H9 (cell line): ENCODE measurements at regions not wholly inside any gene's neighbourhood (a gene's known extent, or its start where the extent isn't known, plus 50 kb on each side); places are given as distances from the start of the nearest gene placed in this dataset.

Source experiments
- DNase-seq: peaks from one replicate; pipeline ENCODE4 v3.0.0-alpha.2; 2017
- H2AFZ ChIP-seq: one replicate; pipeline ENCODE4 v1.6.1; 2013; ENCODE audit warnings: mild to moderate bottlenecking, low read length, control low read depth, moderate library complexity
- H2AK5ac ChIP-seq: 2 replicates; pipeline ENCODE4 v1.6.1; 2013; ENCODE audit warnings: low read length, control low read depth, mixed read lengths; ENCODE audit not compliant: insufficient read length
- H2BK120ac ChIP-seq: one replicate; pipeline ENCODE4 v1.6.1; 2013; ENCODE audit warnings: low read depth, mild to moderate bottlenecking, low read length, control low read depth, inconsistent platforms; ENCODE audit not compliant: poor library complexity, severe bottlenecking
- H2BK12ac ChIP-seq: 2 replicates; pipeline ENCODE4 v1.6.1; 2013; ENCODE audit warnings: low read length, control low read depth, mixed read lengths, low read depth; ENCODE audit not compliant: insufficient read length
- H2BK15ac ChIP-seq: 2 replicates; pipeline ENCODE4 v1.6.1; 2013; ENCODE audit warnings: low read depth, low read length, control low read depth
- H2BK20ac ChIP-seq: one replicate; pipeline ENCODE4 v1.6.1; 2013; ENCODE audit warnings: low read depth, mild to moderate bottlenecking, low read length, control low read depth, inconsistent platforms; ENCODE audit not compliant: poor library complexity, severe bottlenecking
- H2BK5ac ChIP-seq: 2 replicates; pipeline ENCODE4 v1.6.1; 2013; ENCODE audit warnings: low read length, control low read depth, mixed read lengths; ENCODE audit not compliant: insufficient read length
- H3K14ac ChIP-seq: 2 replicates; pipeline ENCODE4 v1.6.1; 2013; ENCODE audit warnings: low read length, control low read depth; ENCODE audit not compliant: insufficient read depth
- H3K18ac ChIP-seq: 2 replicates; pipeline ENCODE4 v1.6.1; 2013; ENCODE audit warnings: low read depth, mild to moderate bottlenecking, mixed read lengths, low read length, control low read depth; ENCODE audit not compliant: insufficient read length
- H3K23ac ChIP-seq: 2 replicates; pipeline ENCODE4 v1.6.1; 2013; ENCODE audit warnings: low read length, control low read depth, mixed read lengths, low read depth; ENCODE audit not compliant: insufficient read length
- H3K23me2 ChIP-seq: 2 replicates; pipeline ENCODE4 v1.6.1; 2013; ENCODE audit warnings: low read depth, mild to moderate bottlenecking, mixed read lengths, low read length, control low read depth; ENCODE audit not compliant: insufficient read length, poor library complexity, severe bottlenecking
- H3K27ac ChIP-seq: 2 replicates; pipeline ENCODE4 v1.5.1; 2013; ENCODE audit warnings: low read length, control low read depth, mixed read lengths, low read depth; ENCODE audit not compliant: insufficient read length
- H3K27me3 ChIP-seq: 2 replicates; pipeline ENCODE4 v1.6.1; 2013; ENCODE audit warnings: low read length, control low read depth, inconsistent platforms; ENCODE audit not compliant: insufficient read depth
- H3K4ac ChIP-seq: 2 replicates; pipeline ENCODE4 v1.6.1; 2013; ENCODE audit warnings: low read depth, mild to moderate bottlenecking, control low read depth, inconsistent platforms, low read length, moderate library complexity
- H3K4me1 ChIP-seq: 2 replicates; pipeline ENCODE4 v1.6.1; 2013; ENCODE audit warnings: low read length, control low read depth, inconsistent platforms; ENCODE audit not compliant: insufficient read depth
- H3K4me2 ChIP-seq: 2 replicates; pipeline ENCODE4 v1.6.1; 2013; ENCODE audit warnings: low read length, control low read depth, mixed read lengths; ENCODE audit not compliant: insufficient read length, insufficient read depth
- H3K56ac ChIP-seq: 2 replicates; pipeline ENCODE4 v1.6.1; 2013; ENCODE audit warnings: low read depth, mild to moderate bottlenecking, mixed read lengths, low read length, control low read depth; ENCODE audit not compliant: insufficient read length
- H3K79me1 ChIP-seq: 2 replicates; pipeline ENCODE4 v1.6.1; 2013; ENCODE audit warnings: low read depth, mild to moderate bottlenecking, moderate library complexity, low read length, control low read depth, inconsistent platforms; ENCODE audit not compliant: insufficient read depth, poor library complexity, severe bottlenecking
- H3K79me2 ChIP-seq: 2 replicates; pipeline ENCODE4 v1.6.1; 2013; ENCODE audit warnings: low read length, control low read depth, inconsistent platforms; ENCODE audit not compliant: insufficient read depth
- H3K9ac ChIP-seq: 2 replicates; pipeline ENCODE4 v1.6.1; 2013; ENCODE audit warnings: low read length, control low read depth, mixed read lengths; ENCODE audit not compliant: insufficient read length; ENCODE audit errors: extremely low read depth
- H3K9me3 ChIP-seq: one replicate; pipeline ENCODE4 v1.6.1; 2013; ENCODE audit warnings: low read depth, low read length, inconsistent platforms; ENCODE audit not compliant: control insufficient read depth
- H3T11ph ChIP-seq: one replicate; pipeline ENCODE4 v1.6.1; 2013; ENCODE audit warnings: mild to moderate bottlenecking, low read length, control low read depth, inconsistent platforms
- H4K20me1 ChIP-seq: one replicate; pipeline ENCODE4 v1.6.1; 2013; ENCODE audit not compliant: control insufficient read depth, insufficient read length, insufficient read depth
- H4K5ac ChIP-seq: 2 replicates; pipeline ENCODE4 v1.6.1; 2013; ENCODE audit warnings: low read depth, mild to moderate bottlenecking, mixed read lengths, low read length, control low read depth; ENCODE audit not compliant: insufficient read length
- H4K8ac ChIP-seq: replicated peaks from 2 replicates; pipeline ENCODE4 v1.6.1; 2013; ENCODE audit warnings: low read length, control low read depth, mixed read lengths, low read depth; ENCODE audit not compliant: insufficient read length
- H4K91ac ChIP-seq: 2 replicates; pipeline ENCODE4 v1.6.1; 2013; ENCODE audit warnings: low read depth, mild to moderate bottlenecking, moderate library complexity, mixed read lengths, low read length, control low read depth; ENCODE audit not compliant: insufficient read length
- H3K27ac Mint-ChIP-seq, 3 experiments: 2 replicates in 2 of 3; 3 replicates in 1 of 3; pipeline ENCODE4 v1.8.0; 2020 to 2021; ENCODE audit warnings: mixed read lengths in 3 of 3, mild to moderate bottlenecking in 1 of 3, moderate library complexity in 1 of 3
- H3K27me3 Mint-ChIP-seq: 2 replicates; pipeline ENCODE4 v1.8.0; 2021; ENCODE audit warnings: low read depth, mild to moderate bottlenecking, moderate library complexity, mixed read lengths
- H3K36me3 Mint-ChIP-seq, 3 experiments: 2 replicates in 2 of 3; 3 replicates in 1 of 3; pipeline ENCODE4 v1.8.0; 2020 to 2021; ENCODE audit warnings: low read depth in 3 of 3, mixed read lengths in 3 of 3; ENCODE audit not compliant: insufficient read depth in 1 of 3
- H3K4me1 Mint-ChIP-seq, 2 experiments: 2 replicates each; pipeline ENCODE4 v1.8.0; 2020; ENCODE audit warnings: mixed read lengths in 2 of 2
- H3K4me3 Mint-ChIP-seq, 2 experiments: 2 replicates in 1 of 2; 3 replicates in 1 of 2; pipeline ENCODE4 v1.8.0; 2020 to 2021; ENCODE audit warnings: mild to moderate bottlenecking in 2 of 2, mixed read lengths in 2 of 2, moderate library complexity in 1 of 2
- H3K9me3 Mint-ChIP-seq, 2 experiments: 2 replicates in 1 of 2; 3 replicates in 1 of 2; pipeline ENCODE4 v1.8.0; 2020; ENCODE audit warnings: mild to moderate bottlenecking in 2 of 2, mixed read lengths in 2 of 2, moderate library complexity in 1 of 2
- CTCF ChIP-seq: fragments of 200-600 bp; sonication (generic); conservative IDR thresholded peaks from 3 replicates; pipeline ENCODE4 v1.8.0; 2021; ENCODE audit warnings: antibody characterized with exemption, mild to moderate bottlenecking
- WGBS: extraction: QIAGEN DNeasy Blood & Tissue Kit; methylation state at CpG from one replicate; pipeline ENCODE4 v1.1.7; 2013; ENCODE audit warnings: missing lambda C conversion rate, low lambda C conversion rate, mixed read lengths; ENCODE audit not compliant: insufficient read length; ENCODE audit errors: extremely low coverage; 5-methylcytosine and 5-hydroxymethylcytosine counted together

- H3K27ac Mint-ChIP-seq = no peak overlapping the region
Observed at GRCh38 chr11:29530961-29531360, 485.9 kb downstream of the KCNA4 start.

More at GRCh38 chr11:29530961-29531360, 485.9 kb downstream of the KCNA4 start:
- Histone ChIP-seq H4K8ac (no peak overlapping the region), H3K4ac (no peak overlapping the region), H3K23ac (no peak overlapping the region), H2BK5ac (no peak overlapping the region), H2BK20ac (no peak overlapping the region), H2AFZ (no peak overlapping the region), H3K14ac (no peak overlapping the region), H2AK5ac (no peak overlapping the region), H3K56ac (no peak overlapping the region), H3T11ph (no peak overlapping the region), H3K18ac (no peak overlapping the region), H4K91ac (no peak overlapping the region), H3K79me2 (no peaks in the 10 kb centered on the region), H3K23me2 (no peaks in the 10 kb centered on the region), H3K9ac (no peak overlapping the region), H4K5ac (no peak overlapping the region), H2BK120ac (no peak overlapping the region), H3K4me2 (no peak overlapping the region), H3K9me3 (no peaks in the 10 kb centered on the region), H3K4me1 (no peaks in the 10 kb centered on the region), H3K27ac (no peak overlapping the region), H2BK12ac (no peak overlapping the region), H3K27me3 (no peaks in the 10 kb centered on the region), H4K20me1 (no peaks in the 10 kb centered on the region), H3K79me1 (no peaks in the 10 kb centered on the region), H2BK15ac (no peak overlapping the region)
- DNase-seq = no peak
- peaks cover 14% of the 10 kb centered on the region in 2 experiments for H3K9me3 Mint-ChIP-seq
- no peaks in the 10 kb centered on the region for H3K4me1 Mint-ChIP-seq
- no peak overlapping the region for H3K4me3 Mint-ChIP-seq
- H3K36me3 Mint-ChIP-seq = peaks cover 2 to 11% (median 4%) of the 10 kb centered on the region in 3 experiments; a peak in 6 of 7 replicates
- no peak for TF ChIP-seq CTCF
- no CpG with 5 or more reads among the region's 2 CpGs for WGBS
- peaks cover 3% of the 10 kb centered on the region; the same call in 1 of the 2 replicates for H3K27me3 Mint-ChIP-seq
